Smooth muscle cell (in vitro differentiated cells): ENCODE measurements at regions not wholly inside any gene's neighbourhood (a gene's known extent, or its start where the extent isn't known, plus 50 kb on each side); places are given as distances from the start of the nearest gene placed in this dataset.
A peak's percentile ranks its signal among the peaks of the same experiment; 100 is the strongest.

Experiments
- DNase-seq: peaks from one replicate; lab custom pipeline; 2025; ENCODE audit not compliant: unreplicated experiment; lab: John Stamatoyannopoulos, UW
- H2AFZ ChIP-seq: fragments of 200-600 bp; sonication (generic); 2 replicates; pipeline ENCODE4 v1.6.0; 2016; ENCODE audit warnings: antibody characterized with exemption, low read depth, mild to moderate bottlenecking
- H3F3A ChIP-seq: fragments of 200-600 bp; sonication (generic); 2 replicates; pipeline ENCODE4 v1.6.0; 2017; ENCODE audit warnings: antibody characterized with exemption, low read depth
- H3K27ac ChIP-seq: fragments of 200-600 bp; sonication (generic); 2 replicates; pipeline ENCODE4 v1.5.1; 2016; ENCODE audit warnings: low read depth, mild to moderate bottlenecking
- H3K27me3 ChIP-seq: fragments of 200-600 bp; sonication (generic); 2 replicates; pipeline ENCODE4 v1.6.1; 2016; ENCODE audit warnings: low read depth, mild to moderate bottlenecking
- H3K36me3 ChIP-seq: fragments of 200-600 bp; sonication (generic); 2 replicates; pipeline ENCODE4 v1.5.1; 2016; ENCODE audit warnings: low read depth
- H3K4me1 ChIP-seq: fragments of 200-600 bp; sonication (generic); 2 replicates; pipeline ENCODE4 v1.5.1; 2016; ENCODE audit warnings: low read depth
- H3K4me2 ChIP-seq: fragments of 200-600 bp; sonication (generic); 2 replicates; pipeline ENCODE4 v1.6.0; 2016; ENCODE audit warnings: mild to moderate bottlenecking
- H3K4me3 ChIP-seq: fragments of 200-600 bp; sonication (generic); 2 replicates; pipeline ENCODE4 v1.5.1; 2016; ENCODE audit warnings: mild to moderate bottlenecking
- H3K79me2 ChIP-seq: fragments of 200-600 bp; sonication (generic); 2 replicates; pipeline ENCODE4 v1.6.0; 2016; ENCODE audit warnings: low read depth, mild to moderate bottlenecking
- H3K9ac ChIP-seq: fragments of 200-600 bp; sonication (generic); 2 replicates; pipeline ENCODE4 v1.6.0; 2016; ENCODE audit warnings: low read depth
- H3K9me3 ChIP-seq: fragments of 200-600 bp; sonication (generic); replicated peaks from 2 replicates; pipeline ENCODE4 v1.5.1; 2016; ENCODE audit warnings: low read depth
- H4K20me1 ChIP-seq: fragments of 200-600 bp; sonication (generic); 2 replicates; pipeline ENCODE4 v1.6.0; 2016; ENCODE audit warnings: low read depth
- WGBS: methylation state at CpG from one replicate; pipeline ENCODE4 v1.1.7; 2016; ENCODE audit warnings: low lambda C conversion rate; 5-methylcytosine and 5-hydroxymethylcytosine counted together
- TF ChIP-seq, protein P1 (sequence below): fragments of 200-600 bp; sonication (generic); IDR thresholded peaks from 2 replicates; pipeline ENCODE4 v1.5.1; 2017; ENCODE audit warnings: borderline replicate concordance, mild to moderate bottlenecking, antibody characterized with exemption; ENCODE audit not compliant: insufficient read depth, poor library complexity, severe bottlenecking

DNA sequence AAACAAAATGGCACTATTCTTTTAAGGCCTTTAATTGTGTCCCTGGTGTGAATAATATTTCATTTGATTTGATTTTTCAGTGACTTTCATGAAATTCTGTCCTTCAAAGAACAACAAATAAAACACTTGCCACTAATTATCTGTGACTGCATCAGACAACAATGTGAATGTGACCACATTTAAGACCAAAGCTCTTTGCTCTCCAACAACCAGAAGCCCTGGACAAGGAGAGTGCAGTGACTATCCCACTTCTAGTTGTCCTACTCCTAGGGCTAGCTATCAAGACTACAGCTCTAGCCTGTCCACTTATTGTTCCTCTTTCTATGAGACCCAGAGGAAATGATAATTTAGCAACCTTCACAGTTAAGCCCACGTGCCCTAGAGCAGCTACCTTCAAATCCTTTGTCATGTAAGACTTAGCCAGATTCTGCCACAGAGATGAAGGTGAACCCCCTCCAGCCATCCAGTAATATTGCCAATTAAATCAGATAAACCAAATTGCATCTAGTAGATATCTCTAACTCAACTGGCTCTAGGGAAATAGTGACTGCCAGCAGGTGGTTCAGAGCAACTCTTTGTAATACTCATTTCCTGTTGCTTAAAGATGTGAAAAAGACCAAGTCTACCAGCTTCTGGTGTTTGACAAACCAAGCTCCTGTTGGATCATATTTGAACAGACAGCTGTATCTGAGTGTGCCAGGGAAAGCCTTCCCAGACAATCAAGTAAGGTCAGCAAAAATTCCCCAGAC lies 142.6 kb upstream of the BLID start:
- no peak overlapping the region for H3K4me3 ChIP-seq
- TF ChIP-seq, protein P1, sequence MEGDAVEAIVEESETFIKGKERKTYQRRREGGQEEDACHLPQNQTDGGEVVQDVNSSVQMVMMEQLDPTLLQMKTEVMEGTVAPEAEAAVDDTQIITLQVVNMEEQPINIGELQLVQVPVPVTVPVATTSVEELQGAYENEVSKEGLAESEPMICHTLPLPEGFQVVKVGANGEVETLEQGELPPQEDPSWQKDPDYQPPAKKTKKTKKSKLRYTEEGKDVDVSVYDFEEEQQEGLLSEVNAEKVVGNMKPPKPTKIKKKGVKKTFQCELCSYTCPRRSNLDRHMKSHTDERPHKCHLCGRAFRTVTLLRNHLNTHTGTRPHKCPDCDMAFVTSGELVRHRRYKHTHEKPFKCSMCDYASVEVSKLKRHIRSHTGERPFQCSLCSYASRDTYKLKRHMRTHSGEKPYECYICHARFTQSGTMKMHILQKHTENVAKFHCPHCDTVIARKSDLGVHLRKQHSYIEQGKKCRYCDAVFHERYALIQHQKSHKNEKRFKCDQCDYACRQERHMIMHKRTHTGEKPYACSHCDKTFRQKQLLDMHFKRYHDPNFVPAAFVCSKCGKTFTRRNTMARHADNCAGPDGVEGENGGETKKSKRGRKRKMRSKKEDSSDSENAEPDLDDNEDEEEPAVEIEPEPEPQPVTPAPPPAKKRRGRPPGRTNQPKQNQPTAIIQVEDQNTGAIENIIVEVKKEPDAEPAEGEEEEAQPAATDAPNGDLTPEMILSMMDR = no peak
- peaks cover 3% of the 10 kb centered on the region for H3K4me1 ChIP-seq
- no peak overlapping the region for H2AFZ ChIP-seq
- 70% methylated on average over 1 of the region's 1 CpG for WGBS
- H3K9me3 ChIP-seq = no peaks in the 10 kb centered on the region
- H3K4me2 ChIP-seq = no peak overlapping the region
- H3K79me2 ChIP-seq = no peaks in the 10 kb centered on the region
- no peak overlapping the region for H3K9ac ChIP-seq
- no peak for DNase-seq
- no peaks in the 10 kb centered on the region for H3K27me3 ChIP-seq
- H3F3A ChIP-seq = no peaks in the 10 kb centered on the region
- H3K27ac ChIP-seq = no peak overlapping the region
- no peaks in the 10 kb centered on the region for H4K20me1 ChIP-seq
- H3K36me3 ChIP-seq = no peaks in the 10 kb centered on the region

DNA sequence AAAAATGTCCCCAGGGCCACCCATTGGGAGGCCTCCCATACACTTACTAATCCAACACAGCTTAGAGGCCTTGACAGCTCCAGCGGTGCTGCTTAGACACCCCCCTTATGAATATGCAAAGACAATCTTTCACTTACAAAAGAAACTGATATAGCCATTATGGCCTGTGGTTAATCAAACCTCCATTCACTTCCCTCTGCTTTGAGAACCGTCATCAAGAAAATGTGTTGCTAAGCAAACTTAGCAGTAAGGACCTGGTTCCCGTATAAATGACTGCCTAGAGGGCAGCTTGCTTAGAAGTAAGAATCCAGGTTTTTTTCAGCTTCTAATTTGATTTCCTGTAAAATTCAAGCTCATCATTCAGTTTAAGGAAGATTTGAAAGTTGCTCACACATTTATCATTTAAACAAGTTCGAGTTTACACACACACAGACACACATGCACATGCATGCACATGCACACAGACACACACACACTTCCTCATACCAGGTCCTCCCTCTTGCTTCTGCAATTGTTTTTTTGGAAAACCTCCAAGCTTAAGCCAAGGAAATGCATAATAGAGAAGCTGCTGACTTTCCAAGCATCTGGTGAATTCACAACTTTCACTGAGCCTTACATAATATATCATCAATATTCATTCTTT lies 137.7 kb upstream of the BLID start:
- DNase-seq = no peak
- H3K27ac ChIP-seq = no peak overlapping the region
- TF ChIP-seq, protein P1 = no peak

DNA sequence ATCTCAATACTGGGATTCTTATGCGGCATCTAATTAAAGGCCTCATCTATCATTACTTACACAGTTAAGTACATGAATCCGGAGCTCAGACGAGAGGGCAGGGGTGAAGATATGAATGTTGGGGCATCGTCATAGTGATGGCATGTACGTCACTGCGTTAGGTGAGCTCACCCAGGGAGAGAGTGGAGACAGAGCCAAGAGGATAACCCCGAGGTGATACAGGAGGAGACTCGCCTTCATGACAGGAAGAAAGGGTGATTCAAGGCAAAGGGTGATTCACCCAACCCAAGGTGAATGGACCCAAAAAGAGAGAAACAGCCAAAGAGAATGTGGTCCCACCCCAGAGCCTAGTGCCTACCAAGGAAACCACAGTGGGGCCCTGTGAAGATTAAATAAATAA lies 132.9 kb upstream of the BLID start:
- no peak overlapping the region for H3K4me3 ChIP-seq
- H3K27ac ChIP-seq = no peak overlapping the region
- H3K9me3 ChIP-seq = no peaks in the 10 kb centered on the region
- TF ChIP-seq, protein P1 = no peak
- H2AFZ ChIP-seq = no peak overlapping the region
- no peaks in the 10 kb centered on the region for H4K20me1 ChIP-seq
- WGBS = 96% methylated on average over 8 of the region's 8 CpGs
- H3F3A ChIP-seq = no peaks in the 10 kb centered on the region
- peaks cover 10% of the 10 kb centered on the region for H3K4me1 ChIP-seq
- no peak overlapping the region for H3K9ac ChIP-seq
- DNase-seq = no peak
- H3K27me3 ChIP-seq = no peaks in the 10 kb centered on the region
- H3K4me2 ChIP-seq = no peak overlapping the region
- no peaks in the 10 kb centered on the region for H3K36me3 ChIP-seq
- H3K79me2 ChIP-seq = no peaks in the 10 kb centered on the region

More for the DNA sequence above, 137.7 kb upstream of the BLID start:
- H4K20me1 ChIP-seq = no peaks in the 10 kb centered on the region
- no peaks in the 10 kb centered on the region for H3K36me3 ChIP-seq
- H3K4me3 ChIP-seq = no peak overlapping the region
- H3K9ac ChIP-seq = no peak overlapping the region
- no peaks in the 10 kb centered on the region for H3K27me3 ChIP-seq
- H3F3A ChIP-seq = no peaks in the 10 kb centered on the region
- H3K4me2 ChIP-seq = peak overlapping the region; percentile 9
- peaks cover 10% of the 10 kb centered on the region for H3K4me1 ChIP-seq
- H3K79me2 ChIP-seq = no peaks in the 10 kb centered on the region
- peak overlapping the region; percentile 34 for H2AFZ ChIP-seq
- H3K9me3 ChIP-seq = no peaks in the 10 kb centered on the region
- 24% methylated on average over 4 of the region's 4 CpGs for WGBS

DNA sequence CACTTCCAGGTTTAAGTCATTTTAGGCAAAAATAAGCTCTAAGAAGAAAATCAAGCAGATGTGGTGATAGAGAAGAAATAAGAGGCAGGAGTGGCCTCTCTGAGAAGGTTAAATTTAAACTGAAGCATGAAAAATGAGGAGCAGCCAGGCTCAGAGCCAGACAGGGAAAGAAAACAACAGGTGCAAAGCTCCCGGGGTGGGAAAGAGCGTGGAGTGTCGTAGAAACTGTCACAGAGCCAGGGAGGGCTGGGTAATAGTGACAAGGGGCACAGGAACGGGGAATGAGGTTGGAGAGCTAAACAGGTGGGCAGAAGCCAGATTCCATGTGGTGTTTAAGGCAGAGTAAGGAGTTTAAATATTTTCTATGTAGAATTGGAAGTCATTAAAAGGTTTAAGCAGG lies 132.1 kb upstream of the BLID start:
- Histone ChIP-seq H3K27me3 (no peaks in the 10 kb centered on the region), H3K9ac (no peak overlapping the region), H3K4me2 (no peak overlapping the region), H2AFZ (no peak overlapping the region), H3K4me3 (no peak overlapping the region), H3K4me1 (peaks cover 2% of the 10 kb centered on the region), H3K36me3 (no peaks in the 10 kb centered on the region), H3K79me2 (no peaks in the 10 kb centered on the region), H3F3A (no peaks in the 10 kb centered on the region), H3K27ac (no peak overlapping the region), H3K9me3 (no peaks in the 10 kb centered on the region), H4K20me1 (no peaks in the 10 kb centered on the region)
- TF ChIP-seq, protein P1 = no peak
- WGBS = 94% methylated on average over 4 of the region's 4 CpGs
- no peak for DNase-seq
